DMS53 treated with DMSO at 0.1 percent for 48 hours (cell line): ENCODE measurements at regions not wholly inside any gene's neighbourhood (a gene's known extent, or its start where the extent isn't known, plus 50 kb on each side); places are given as distances from the start of the nearest gene placed in this dataset.

Source experiments
- DNase-seq: peaks from one replicate; lab custom pipeline; 2025; ENCODE audit not compliant: unreplicated experiment; lab: John Stamatoyannopoulos, UW

DNA sequence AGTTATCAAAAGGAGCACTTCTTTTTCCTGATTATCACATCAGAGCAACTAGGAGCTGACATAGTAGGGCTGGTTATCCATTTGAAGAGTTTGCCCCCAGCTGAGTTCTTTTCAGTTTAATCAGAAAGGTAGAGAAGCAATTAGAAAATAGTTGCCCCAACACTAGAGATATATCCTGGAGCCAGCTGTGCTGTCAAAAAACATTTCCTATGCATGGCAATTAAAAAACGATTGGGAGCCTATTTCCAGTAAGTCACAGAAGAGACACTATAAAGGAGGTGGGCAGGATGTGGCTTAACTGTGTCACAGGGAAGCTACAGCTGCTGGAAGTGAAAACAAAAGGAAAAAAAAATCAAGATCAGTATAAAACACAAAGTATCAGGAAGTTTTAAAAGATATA is 155.7 kb upstream of the SLITRK1 start:
- DNase-seq, result no peak

- DNase-seq, result no peak
Measured at GRCh38 chr13:84032116-84032515, 149.8 kb upstream of the SLITRK1 start.

DNA sequence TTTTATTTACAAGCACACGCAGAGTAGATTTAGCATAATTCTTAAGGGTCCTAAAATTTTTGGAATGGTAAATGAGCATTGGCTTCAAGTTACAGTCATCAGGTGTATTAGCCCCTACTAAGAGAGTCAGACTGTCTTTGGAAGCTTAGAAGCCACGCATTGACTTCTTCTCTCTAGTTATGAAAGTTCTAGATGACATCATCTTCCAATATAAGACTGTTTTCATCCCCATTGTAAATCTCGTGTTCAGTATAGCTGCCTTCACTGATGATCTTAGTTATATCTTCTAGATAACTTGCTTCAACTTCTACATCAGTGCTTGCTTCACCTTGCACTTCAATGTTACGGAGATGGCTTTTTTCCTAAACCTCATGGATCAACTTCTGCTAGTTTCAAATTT is 148.8 kb upstream of the SLITRK1 start:
- DNase-seq, result no peak

DNA sequence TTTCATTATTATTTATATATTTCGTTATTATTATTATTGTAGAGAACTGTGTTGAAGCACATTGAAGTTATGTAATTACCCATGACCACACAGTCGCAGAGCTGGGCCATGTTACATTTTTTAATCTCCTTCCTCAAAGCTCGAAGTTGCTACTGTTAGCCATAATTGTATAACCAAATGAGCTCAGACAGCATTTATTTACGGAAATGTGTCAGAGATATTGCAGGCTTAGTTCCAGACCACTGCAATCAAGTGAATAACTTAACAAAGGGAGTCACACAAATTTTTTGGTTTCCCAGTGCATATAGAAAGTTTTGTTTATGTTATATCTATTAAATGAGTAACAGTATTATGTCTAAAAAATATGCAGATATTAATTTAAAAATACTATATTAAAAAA is 147.1 kb upstream of the SLITRK1 start:
- DNase-seq, result no peak

DNA sequence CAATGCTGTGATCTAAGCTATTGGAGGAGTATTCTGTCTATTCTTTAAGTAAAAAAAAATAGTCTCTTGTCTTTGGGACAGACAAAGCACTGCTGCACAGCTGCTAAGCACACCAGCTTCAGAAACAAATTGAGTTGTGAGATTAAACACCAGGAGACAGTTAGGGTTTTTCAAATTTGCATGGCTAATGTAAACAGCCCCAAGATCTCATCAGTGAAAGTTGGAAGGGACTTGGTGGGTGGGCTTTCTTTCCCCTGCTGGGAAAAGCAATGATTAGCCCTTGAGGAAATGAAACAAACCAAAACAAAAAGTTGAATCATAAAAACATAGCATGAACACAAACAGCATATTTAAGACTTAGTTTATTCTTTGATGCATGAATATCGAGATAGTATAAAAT is 143.6 kb upstream of the SLITRK1 start:
- DNase-seq, result no peak

- no peak for DNase-seq
Measured at GRCh38 chr13:83996415-83996814, 114.1 kb upstream of the SLITRK1 start.

GRCh38 chr13:83995930-83996329 is 113.7 kb upstream of the SLITRK1 start:
- DNase-seq, result no peak

DNA sequence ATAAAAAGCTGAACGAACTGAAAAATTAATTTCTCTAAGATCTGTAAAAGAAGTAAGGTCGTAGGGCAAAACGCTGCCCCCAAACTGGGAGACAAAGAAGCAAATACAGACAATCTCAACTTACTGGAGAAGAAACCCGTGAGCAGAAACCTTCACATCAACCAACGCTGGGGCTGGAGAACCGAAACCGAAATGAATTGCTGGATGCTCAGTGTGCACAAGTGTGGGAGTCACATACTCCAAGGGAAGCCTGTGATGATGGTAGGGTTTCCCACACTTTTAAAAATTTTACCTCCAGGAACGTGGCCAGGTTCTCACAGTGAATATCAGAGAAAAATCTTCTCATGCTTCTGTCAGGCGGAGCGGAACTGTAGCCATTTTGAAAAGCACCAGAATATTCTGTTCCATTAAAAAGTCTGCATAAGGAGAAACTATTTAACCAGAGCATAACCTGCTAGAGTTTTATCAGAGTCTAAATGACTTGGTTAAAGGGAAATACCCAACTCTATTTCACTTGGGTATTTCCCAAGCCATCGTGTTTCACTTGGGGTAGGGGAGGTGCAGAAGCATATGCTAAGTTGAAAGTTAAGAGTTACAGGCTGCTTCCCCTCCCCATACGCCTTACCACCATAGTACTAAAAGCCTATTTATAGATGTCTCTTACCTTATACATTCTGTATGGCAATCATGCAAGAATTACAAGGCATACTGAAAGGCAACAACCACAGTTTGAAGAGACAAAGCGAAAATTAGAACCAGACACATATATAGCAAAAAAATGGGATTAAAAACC is 110.5 kb upstream of the SLITRK1 start:
- no peak for DNase-seq

DNA sequence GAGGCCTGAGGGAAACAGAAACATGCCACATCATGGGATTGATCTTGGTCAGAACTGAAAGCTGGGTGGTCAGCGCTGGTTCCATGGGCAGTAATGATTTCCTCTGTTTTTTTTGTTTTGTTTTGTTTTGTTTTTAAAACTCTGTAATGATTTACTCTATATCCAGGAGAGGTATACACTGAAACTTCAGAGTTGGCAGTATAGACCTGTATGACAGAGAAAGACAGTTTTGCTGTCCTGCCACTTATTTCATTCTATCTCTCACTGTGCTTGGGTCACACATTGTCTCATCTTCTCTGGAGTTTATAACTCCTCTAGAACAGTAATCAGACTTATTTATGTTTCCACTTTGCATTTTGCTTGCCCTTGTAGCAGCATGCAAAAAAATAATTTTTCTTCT is 105.1 kb upstream of the SLITRK1 start:
- no peak for DNase-seq

DNA sequence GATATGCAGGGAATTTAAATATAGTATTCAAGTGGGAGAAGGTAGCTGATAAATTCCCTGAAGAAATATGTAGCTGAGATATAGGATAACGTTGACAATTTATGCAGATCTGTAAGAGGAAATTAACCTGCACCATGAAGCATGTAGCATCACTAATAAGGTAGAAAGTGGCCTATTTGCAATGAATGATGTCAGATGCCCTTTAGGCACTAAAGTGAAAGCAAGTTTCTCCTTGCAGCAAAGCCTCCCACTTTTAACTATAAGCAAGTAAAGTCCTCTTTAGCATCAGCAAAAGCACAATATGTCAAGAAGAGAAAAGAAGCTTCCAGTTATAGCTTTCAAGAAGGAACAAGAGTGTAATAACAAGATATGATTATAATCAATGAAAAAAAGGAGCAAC is 102.5 kb upstream of the SLITRK1 start:
- no peak for DNase-seq

DNA sequence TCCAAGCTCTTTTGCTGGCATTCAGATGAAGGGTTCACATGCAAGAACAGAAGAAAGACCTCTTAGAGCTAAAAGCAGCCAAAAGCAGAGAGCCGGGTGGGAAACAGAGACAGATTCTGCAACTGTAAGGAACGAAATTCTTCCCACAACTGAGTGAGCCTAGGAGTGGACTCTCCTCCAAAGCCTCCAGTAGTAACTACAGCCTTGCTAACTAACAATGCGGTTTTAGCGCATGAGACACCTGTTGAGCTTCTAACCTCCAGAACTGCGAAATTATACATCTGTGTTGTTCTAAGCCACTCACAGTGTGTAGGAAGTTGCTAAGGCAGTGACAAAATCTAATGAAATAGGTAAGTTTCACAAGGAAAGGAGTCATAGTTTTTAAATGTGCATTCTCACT is 98.1 kb upstream of the SLITRK1 start:
- DNase-seq, result no peak

- no peak for DNase-seq
Measured at GRCh38 chr13:83975655-83976165, 93.4 kb upstream of the SLITRK1 start.

GRCh38 chr13:83958531-83958930 is 76.3 kb upstream of the SLITRK1 start:
- no peak for DNase-seq

DNA sequence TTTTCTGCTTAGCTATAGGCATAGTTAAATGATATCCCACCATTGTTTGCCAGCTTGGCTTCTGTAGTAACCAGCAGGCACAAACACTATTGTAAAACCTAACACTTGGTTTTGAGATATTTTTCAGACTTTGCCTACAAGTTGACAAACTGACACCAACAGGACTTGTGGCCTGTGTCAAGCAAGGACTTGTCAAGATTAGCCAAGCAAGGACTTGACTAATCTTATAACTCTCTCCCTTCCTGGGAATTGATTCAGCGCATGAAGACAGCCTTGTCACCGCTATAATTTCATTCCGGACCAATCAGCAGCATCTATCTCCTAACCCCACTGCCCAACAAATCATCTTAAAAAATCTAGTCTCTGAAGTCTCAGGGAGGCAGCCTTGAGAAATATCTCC is 72.7 kb upstream of the SLITRK1 start:
- no peak for DNase-seq

DNA sequence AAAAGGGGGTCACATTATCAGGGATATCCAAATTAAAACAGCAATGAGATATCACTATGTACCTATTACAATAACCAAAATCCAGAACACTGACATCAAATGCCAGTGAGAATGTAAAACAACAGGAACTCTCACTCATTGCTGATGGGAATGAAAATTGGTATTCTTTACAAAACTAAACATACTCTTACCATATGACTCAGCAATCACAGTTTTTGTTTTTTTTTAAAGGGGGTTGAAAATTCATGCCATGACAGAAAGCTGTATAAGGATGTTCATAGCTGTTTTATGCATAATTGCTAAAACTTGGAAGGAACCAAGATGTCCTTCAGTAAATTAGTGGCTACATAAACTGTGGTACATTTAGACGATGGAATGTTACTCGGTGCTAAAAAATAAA is 71.6 kb upstream of the SLITRK1 start:
- no peak for DNase-seq

DNA sequence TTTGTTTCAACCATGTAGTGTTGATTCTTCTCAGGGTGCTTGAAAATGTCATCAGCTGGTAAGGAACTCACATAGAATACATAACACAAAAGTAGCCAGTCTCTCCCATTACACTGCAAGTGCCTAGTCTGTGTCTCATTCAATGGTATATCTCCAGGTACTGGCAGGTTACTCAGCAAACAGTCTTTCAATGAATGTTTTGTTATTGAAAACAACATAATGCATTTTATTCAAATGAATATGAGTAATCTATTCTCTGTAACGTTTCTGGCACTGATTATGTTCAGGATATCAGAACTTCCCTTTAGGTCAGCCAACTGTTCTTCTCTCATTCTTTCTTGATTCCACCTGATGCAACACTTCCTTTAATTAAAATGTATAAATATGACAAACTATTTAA is 68.0 kb upstream of the SLITRK1 start:
- no peak for DNase-seq

DNA sequence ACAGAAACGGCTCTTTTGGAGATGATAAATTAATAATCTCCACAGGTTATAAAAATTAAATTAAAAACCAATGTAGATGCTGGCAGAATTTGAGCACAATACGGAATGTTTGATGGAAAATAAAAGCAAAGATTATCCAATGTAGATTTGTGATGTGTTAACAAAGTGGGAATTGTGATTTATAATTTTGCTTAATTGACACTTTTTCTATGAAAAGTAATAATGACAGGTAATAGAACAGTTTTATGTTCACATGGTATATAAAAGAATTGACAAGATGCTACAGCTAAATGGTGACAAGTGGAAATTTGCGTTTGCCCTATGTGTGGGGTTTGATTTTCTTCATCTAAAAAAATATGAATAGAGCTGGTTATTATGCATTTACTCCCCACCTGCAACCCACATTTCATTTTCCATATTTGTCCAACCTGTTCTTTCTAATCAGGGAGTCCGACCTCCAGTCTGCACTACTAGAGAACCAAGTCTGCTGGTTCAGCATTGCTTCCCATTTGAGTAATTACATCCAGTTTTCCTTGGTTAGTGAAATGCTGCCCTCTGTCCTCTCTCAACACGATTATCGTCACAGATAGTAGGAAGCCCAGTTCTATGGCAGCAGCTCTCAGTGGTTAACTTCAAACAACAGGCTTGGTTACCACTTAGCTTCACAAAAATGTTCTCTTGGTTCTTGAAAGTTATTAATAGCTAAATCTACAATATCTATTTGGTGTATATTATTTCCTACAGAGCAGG is 61.4 kb upstream of the SLITRK1 start:
- no peak for DNase-seq

DNA sequence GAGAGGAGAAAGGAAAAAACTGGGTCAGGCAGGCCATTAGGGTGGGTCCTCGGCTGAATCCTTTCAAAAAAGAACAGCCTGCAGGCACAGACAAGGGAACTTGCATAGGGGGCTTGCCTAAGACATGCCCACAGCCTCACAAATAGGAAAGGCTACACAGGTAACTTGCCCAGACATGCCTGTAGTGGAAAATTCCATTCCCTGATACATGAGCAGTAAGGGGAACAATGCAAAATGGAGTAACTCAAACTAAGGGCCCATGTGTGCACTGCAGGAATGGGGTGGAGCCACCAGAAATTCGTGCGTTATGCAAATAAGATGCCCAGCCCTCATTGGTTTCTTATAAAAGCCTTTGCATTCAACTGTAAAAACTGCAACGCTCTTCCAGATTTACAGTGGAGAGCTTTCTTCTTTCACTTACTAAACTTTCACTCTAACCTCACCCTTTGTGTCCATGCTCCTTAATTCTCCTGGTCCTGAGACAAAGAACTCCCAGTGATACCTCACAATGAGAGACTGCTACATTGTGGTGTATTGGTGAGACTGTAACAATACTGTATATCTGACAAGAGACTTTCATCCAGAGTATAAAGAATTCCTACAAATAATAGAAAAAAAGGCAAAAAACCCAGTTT is 59.5 kb upstream of the SLITRK1 start:
- no peak for DNase-seq

DNA sequence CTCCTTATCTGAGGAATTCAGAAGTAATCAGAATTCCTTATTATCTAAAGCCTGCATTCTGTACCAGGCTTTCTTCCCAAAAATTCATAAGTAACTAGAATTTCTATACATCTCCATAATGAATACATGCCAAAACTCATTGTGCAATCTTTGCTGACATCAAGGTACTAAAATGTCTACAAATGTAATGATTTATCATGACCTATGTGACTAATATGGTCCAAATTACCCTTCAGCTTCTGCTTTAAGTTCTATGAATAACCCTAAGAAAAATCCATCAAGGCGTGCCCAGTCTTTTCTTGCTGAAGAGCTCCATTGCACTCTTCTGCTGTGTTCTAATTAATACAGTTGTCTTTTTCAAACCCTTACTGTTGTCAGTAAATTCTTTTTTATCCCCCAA is 58.5 kb upstream of the SLITRK1 start:
- no peak for DNase-seq

- no peak for DNase-seq
Measured at GRCh38 chr13:83937579-83937978, 55.3 kb upstream of the SLITRK1 start.

- no peak for DNase-seq
Measured at GRCh38 chr13:83935566-83935965, 53.3 kb upstream of the SLITRK1 start.
